ENCODE measurements at regions not wholly inside any gene's neighbourhood (a gene's known extent, or its start where the extent isn't known, plus 50 kb on each side); places are given as distances from the start of the nearest gene placed in this dataset.
A peak's percentile ranks its signal among the peaks of the same experiment; 100 is the strongest.

GRCh38 chr13:21846605-21847004 lies 175.7 kb downstream of the FGF9 start:
- Histone ChIP-seq H3K27ac (ENCODE audit: extremely low read depth, low read depth, low read length) (no peak overlapping the region), H3K36me3 (ENCODE audit: control insufficient read depth in 2 of 2, insufficient read depth in 1 of 2, low read length in 2 of 2) (no peaks in the 10 kb centered on the region), H3K4me1 (ENCODE audit: control insufficient read depth, insufficient read depth, low read length) (no peaks in the 10 kb centered on the region), H3K9me3 (ENCODE audit: control insufficient read depth, insufficient read depth, low read depth, low read length) (no peaks in the 10 kb centered on the region), H3K4me3 (ENCODE audit: low read depth, low read length) (no peak overlapping the region)
- ChIA-PET CTCF (no interaction called here), POLR2A (no interaction called here)
- TF ChIP-seq ZBTB20 (tag by site-specific recombination; IDR thresholded peaks at IDR 0.05) = no peak
- no peak for TF ChIP-seq ZNF19 (tag by site-specific recombination; IDR thresholded peaks at IDR 0.05; ENCODE audit: low read depth)
- TF ChIP-seq ZNF391 (tag by site-specific recombination; IDR thresholded peaks at IDR 0.05; ENCODE audit: borderline replicate concordance, low read depth) = no peak
- no peak for TF ChIP-seq KLF10 (tag by site-specific recombination; IDR thresholded peaks at IDR 0.05)
- TF ChIP-seq ZFHX2 (tag by site-specific recombination; conservative IDR thresholded peaks at IDR 0.05) = no peak
- TF ChIP-seq ZNF555 (tag by site-specific recombination; conservative IDR thresholded peaks at IDR 0.05) = no peak

- Histone ChIP-seq H3K4me1 (ENCODE audit: control insufficient read depth, insufficient read depth, low read length) (no peaks in the 10 kb centered on the region), H3K9me3 (ENCODE audit: control insufficient read depth, insufficient read depth, low read depth, low read length) (no peaks in the 10 kb centered on the region), H3K4me3 (ENCODE audit: low read depth, low read length) (no peak overlapping the region), H3K27ac (ENCODE audit: extremely low read depth, low read depth, low read length) (no peak overlapping the region), H3K36me3 (ENCODE audit: control insufficient read depth in 2 of 2, insufficient read depth in 1 of 2, low read length in 2 of 2) (no peaks in the 10 kb centered on the region)
- CTCF ChIA-PET = interaction anchor here (1.1 kb wide), 1 partner anchor 9 kb away, joined by 4 read pairs; no protein-coding TSS in a partner anchor
- POLR2A ChIA-PET = no interaction called here
- TF ChIP-seq ZNF596 (tag by site-specific recombination; IDR thresholded peaks at IDR 0.05) (peak; percentile 92), AEBP2 (tag by site-specific recombination; IDR thresholded peaks at IDR 0.05; ENCODE audit: borderline replicate concordance) (no peak), ZNF223 (tag by site-specific recombination; IDR thresholded peaks at IDR 0.05) (no peak), ZNF654 (tag by site-specific recombination; IDR thresholded peaks at IDR 0.05; ENCODE audit: low read depth) (peak; percentile 25)
Observed at GRCh38 chr13:21849323-21849722, 178.4 kb downstream of the FGF9 start.

GRCh38 chr13:21850013-21851006 lies 179.4 kb downstream of the FGF9 start:
- Histone ChIP-seq H3K36me3 (ENCODE audit: control insufficient read depth in 2 of 2, insufficient read depth in 1 of 2, low read length in 2 of 2) (no peaks in the 10 kb centered on the region), H3K27ac (ENCODE audit: extremely low read depth, low read depth, low read length) (no peak overlapping the region), H3K4me1 (ENCODE audit: control insufficient read depth, insufficient read depth, low read length) (no peaks in the 10 kb centered on the region), H3K4me3 (ENCODE audit: low read depth, low read length) (no peak overlapping the region), H3K9me3 (ENCODE audit: control insufficient read depth, insufficient read depth, low read depth, low read length) (no peaks in the 10 kb centered on the region)
- TF ChIP-seq ZNF140 (tag by site-specific recombination; IDR thresholded peaks at IDR 0.05) = no peak
- ChIA-PET CTCF (interaction anchor here (1.1 kb wide), 1 partner anchor 10 kb away, joined by 4 read pairs; no protein-coding TSS in a partner anchor), POLR2A (no interaction called here)

GRCh38 chr13:21852043-21852442 lies 181.2 kb downstream of the FGF9 start:
- CTCF ChIA-PET = no interaction called here
- Histone ChIP-seq H3K4me1 (ENCODE audit: control insufficient read depth, insufficient read depth, low read length) (no peaks in the 10 kb centered on the region), H3K9me3 (ENCODE audit: control insufficient read depth, insufficient read depth, low read depth, low read length) (no peaks in the 10 kb centered on the region), H3K36me3 (ENCODE audit: control insufficient read depth in 2 of 2, insufficient read depth in 1 of 2, low read length in 2 of 2) (no peaks in the 10 kb centered on the region), H3K27ac (ENCODE audit: extremely low read depth, low read depth, low read length) (no peak overlapping the region), H3K4me3 (ENCODE audit: low read depth, low read length) (no peak overlapping the region)
- POLR2A ChIA-PET = no interaction called here
- TF ChIP-seq ZNF473 (tag by site-specific recombination; IDR thresholded peaks at IDR 0.05) (no peak), ATF2 (tag by site-specific recombination; IDR thresholded peaks at IDR 0.05; ENCODE audit: low read depth) (no peak), TCF7L2 (IDR thresholded peaks at IDR 0.05; ENCODE audit: borderline replicate concordance, low read depth, low read length) (no peak), ZNF600 (tag by site-specific recombination; IDR thresholded peaks at IDR 0.05) (no peak), GLIS2 (tag by site-specific recombination; IDR thresholded peaks at IDR 0.05) (no peak), ZNF654 (tag by site-specific recombination; IDR thresholded peaks at IDR 0.05; ENCODE audit: low read depth) (no peak), ZNF768 (tag by site-specific recombination; IDR thresholded peaks at IDR 0.05) (no peak), REPIN1 (tag by site-specific recombination; IDR thresholded peaks at IDR 0.05; ENCODE audit: low read depth) (no peak), ZNF677 (tag by site-specific recombination; IDR thresholded peaks at IDR 0.05) (no peak), ZSCAN30 (tag by site-specific recombination; IDR thresholded peaks at IDR 0.05) (no peak), ZNF146 (tag by site-specific recombination; IDR thresholded peaks at IDR 0.05) (no peak), ZNF398 (tag by site-specific recombination; IDR thresholded peaks at IDR 0.05) (no peak), ZNF391 (tag by site-specific recombination; IDR thresholded peaks at IDR 0.05; ENCODE audit: borderline replicate concordance, low read depth) (no peak), EGR2 (tag by site-specific recombination; IDR thresholded peaks at IDR 0.05; ENCODE audit: low read depth) (no peak)
